OCI-LY1 (cell line): ENCODE measurements at regions not wholly inside any gene's neighbourhood (a gene's known extent, or its start where the extent isn't known, plus 50 kb on each side); places are given as distances from the start of the nearest gene placed in this dataset.

Experiments
- H2AFZ ChIP-seq: fragments of 200-600 bp; sonication (generic), shearing (Covaris generic); 2 replicates; pipeline ENCODE4 v1.6.0; 2014; ENCODE audit warnings: antibody characterized with exemption, mild to moderate bottlenecking, low read length
- H3F3A ChIP-seq: fragments of 200-600 bp; sonication (generic), shearing (Covaris generic); 2 replicates; pipeline ENCODE4 v1.6.0; 2014; ENCODE audit warnings: mild to moderate bottlenecking, antibody characterized with exemption, low read length, moderate library complexity; ENCODE audit not compliant: insufficient read depth
- H3K27ac ChIP-seq: fragments of 200-600 bp; sonication (generic); 2 replicates; pipeline ENCODE4 v1.5.1; 2014; ENCODE audit warnings: low read length, mixed run types, mild to moderate bottlenecking, low read depth; ENCODE audit not compliant: poor library complexity, severe bottlenecking
- H3K27me3 ChIP-seq: fragments of 200-600 bp; sonication (generic); 2 replicates; pipeline ENCODE4 v1.6.0; 2014; ENCODE audit warnings: antibody characterized with exemption, mild to moderate bottlenecking, low read length, moderate library complexity; ENCODE audit not compliant: insufficient read depth
- H3K36me3 ChIP-seq: fragments of 200-600 bp; sonication (generic); 2 replicates; pipeline ENCODE4 v1.6.1; 2014; ENCODE audit warnings: mild to moderate bottlenecking, antibody characterized with exemption, low read length, moderate library complexity, mixed read lengths; ENCODE audit not compliant: insufficient read depth
- H3K4me1 ChIP-seq: fragments of 200-600 bp; sonication (generic); 2 replicates; pipeline ENCODE4 v1.5.1; 2014; ENCODE audit warnings: mild to moderate bottlenecking, low read length, moderate library complexity; ENCODE audit not compliant: insufficient read depth, severe bottlenecking
- H3K4me2 ChIP-seq: fragments of 200-600 bp; sonication (generic), shearing (Covaris generic); 2 replicates; pipeline ENCODE4 v1.6.1; 2014; ENCODE audit warnings: low read length
- H3K4me3 ChIP-seq: fragments of 200-600 bp; sonication (generic); 2 replicates; pipeline ENCODE4 v1.5.1; 2014; ENCODE audit warnings: low read length, low read depth, mild to moderate bottlenecking, mixed read lengths; ENCODE audit not compliant: poor library complexity, severe bottlenecking
- H3K79me2 ChIP-seq: fragments of 200-600 bp; shearing (Covaris generic); 2 replicates; pipeline ENCODE4 v1.6.1; 2016; ENCODE audit warnings: mixed run types, low read length, mixed read lengths; ENCODE audit not compliant: insufficient read depth
- H3K9ac ChIP-seq: fragments of 200-600 bp; sonication (generic), shearing (Covaris generic); 2 replicates; pipeline ENCODE4 v1.6.1; 2014; ENCODE audit warnings: mild to moderate bottlenecking, low read length, mixed read lengths
- H3K9me2 ChIP-seq: fragments of 200-600 bp; sonication (generic), shearing (Covaris generic); 2 replicates; pipeline ENCODE4 v1.6.1; 2014; ENCODE audit warnings: low read depth, mild to moderate bottlenecking, low read length, mixed read lengths
- H3K9me3 ChIP-seq: fragments of 200-600 bp; shearing (Covaris generic); 2 replicates; pipeline ENCODE4 v1.6.1; 2014; ENCODE audit warnings: low read length, mixed read lengths
- H4K20me1 ChIP-seq: fragments of 200-600 bp; sonication (generic), shearing (Covaris generic); 2 replicates; pipeline ENCODE4 v1.6.0; 2016; ENCODE audit warnings: mild to moderate bottlenecking, low read length; ENCODE audit not compliant: insufficient read depth
- CTCF ChIP-seq: fragments of 200-600 bp; sonication (generic), shearing (Covaris generic); IDR thresholded peaks from 2 replicates; pipeline ENCODE4 v1.5.1; 2017; ENCODE audit warnings: mild to moderate bottlenecking, antibody characterized with exemption, low read length, moderate library complexity, mixed read lengths
- EZH2 ChIP-seq: fragments of 200-600 bp; sonication (generic), shearing (Covaris generic); IDR thresholded peaks from 2 replicates; pipeline ENCODE4 v1.8.0; 2017; ENCODE audit warnings: borderline replicate concordance, mixed run types, mild to moderate bottlenecking, antibody characterized with exemption, low read length, moderate library complexity, mixed read lengths

- no peaks in the 10 kb centered on the region for H3K27me3 ChIP-seq
- no peaks in the 10 kb centered on the region for H3K4me1 ChIP-seq
- no peak overlapping the region for H3K9ac ChIP-seq
- H3K27ac ChIP-seq = no peak overlapping the region
- H3K79me2 ChIP-seq = no peaks in the 10 kb centered on the region
- H3K36me3 ChIP-seq = no peaks in the 10 kb centered on the region
- H3K9me2 ChIP-seq = no peaks in the 10 kb centered on the region
- H2AFZ ChIP-seq = no peak overlapping the region
- H3K4me2 ChIP-seq = no peak overlapping the region
- no peaks in the 10 kb centered on the region for H3F3A ChIP-seq
- no peak overlapping the region for H3K4me3 ChIP-seq
- TF ChIP-seq CTCF = no peak
- TF ChIP-seq EZH2 = no peak
- no peaks in the 10 kb centered on the region for H3K9me3 ChIP-seq
- no peaks in the 10 kb centered on the region for H4K20me1 ChIP-seq
Observed at GRCh38 chr3:81859524-81859923, 98.1 kb upstream of the GBE1 start.

GRCh38 chr3:81853431-81853830, 92.0 kb upstream of the GBE1 start:
- Histone ChIP-seq H3K27ac (no peak overlapping the region), H3F3A (no peaks in the 10 kb centered on the region), H3K9me2 (no peaks in the 10 kb centered on the region), H3K36me3 (no peaks in the 10 kb centered on the region), H3K4me2 (no peak overlapping the region), H3K4me3 (no peak overlapping the region), H3K9ac (no peak overlapping the region), H4K20me1 (no peaks in the 10 kb centered on the region), H3K4me1 (no peaks in the 10 kb centered on the region), H3K27me3 (no peaks in the 10 kb centered on the region), H3K79me2 (no peaks in the 10 kb centered on the region), H3K9me3 (no peaks in the 10 kb centered on the region), H2AFZ (no peak overlapping the region)
- no peak for TF ChIP-seq EZH2
- no peak for TF ChIP-seq CTCF

GRCh38 chr3:81851176-81851575, 89.7 kb upstream of the GBE1 start:
- H3K9me3 ChIP-seq = no peaks in the 10 kb centered on the region
- no peaks in the 10 kb centered on the region for H4K20me1 ChIP-seq
- H3K36me3 ChIP-seq = no peaks in the 10 kb centered on the region
- no peak for TF ChIP-seq CTCF
- H3K4me2 ChIP-seq = no peak overlapping the region
- no peaks in the 10 kb centered on the region for H3K27me3 ChIP-seq
- H3K79me2 ChIP-seq = no peaks in the 10 kb centered on the region
- H3K4me1 ChIP-seq = no peaks in the 10 kb centered on the region
- no peak overlapping the region for H3K27ac ChIP-seq
- H3K9ac ChIP-seq = no peak overlapping the region
- H3K4me3 ChIP-seq = no peak overlapping the region
- H2AFZ ChIP-seq = no peak overlapping the region
- H3F3A ChIP-seq = no peaks in the 10 kb centered on the region
- no peaks in the 10 kb centered on the region for H3K9me2 ChIP-seq
